ENCODE measurements at regions not wholly inside any gene's neighbourhood (a gene's known extent, or its start where the extent isn't known, plus 50 kb on each side); places are given as distances from the start of the nearest gene placed in this dataset.

GRCh38 chr4:189162073-189162789 lies 778.4 kb upstream of the FRG1 start:
- H3K9me3 ChIP-seq (ENCODE audit: control insufficient read depth in 1 of 2, insufficient read depth in 1 of 2, low read depth in 1 of 2, low read length in 2 of 2), result no peaks in the 10 kb centered on the region
- intact Hi-C loops (cut with micrococcal nuclease), result no loop called here
- no peaks in the 10 kb centered on the region; the same call in 1 of the 2 replicates for H4K20me1 ChIP-seq (ENCODE audit: insufficient read depth)
- H3K27me3 ChIP-seq (ENCODE audit: insufficient read depth, low read length), result no peaks in the 10 kb centered on the region
- ChIA-PET POLR2A (no interaction called here), CTCF (no interaction called here), RAD21 (ENCODE audit: low non-redundant PET in 1 of 2, low total read pairs in 2 of 2, uncharacterized antibody in 2 of 2, unreplicated experiment in 2 of 2) (no interaction called here)
- no TSS peak for BruUV-seq (replicated peaks)
- TF ChIP-seq, protein P1, sequence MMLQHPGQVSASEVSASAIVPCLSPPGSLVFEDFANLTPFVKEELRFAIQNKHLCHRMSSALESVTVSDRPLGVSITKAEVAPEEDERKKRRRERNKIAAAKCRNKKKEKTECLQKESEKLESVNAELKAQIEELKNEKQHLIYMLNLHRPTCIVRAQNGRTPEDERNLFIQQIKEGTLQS (IDR thresholded peaks at IDR 0.05), result no peak
- TF ChIP-seq ZFX (IDR thresholded peaks at IDR 0.05), result no peak
- TF ChIP-seq, protein P2, sequence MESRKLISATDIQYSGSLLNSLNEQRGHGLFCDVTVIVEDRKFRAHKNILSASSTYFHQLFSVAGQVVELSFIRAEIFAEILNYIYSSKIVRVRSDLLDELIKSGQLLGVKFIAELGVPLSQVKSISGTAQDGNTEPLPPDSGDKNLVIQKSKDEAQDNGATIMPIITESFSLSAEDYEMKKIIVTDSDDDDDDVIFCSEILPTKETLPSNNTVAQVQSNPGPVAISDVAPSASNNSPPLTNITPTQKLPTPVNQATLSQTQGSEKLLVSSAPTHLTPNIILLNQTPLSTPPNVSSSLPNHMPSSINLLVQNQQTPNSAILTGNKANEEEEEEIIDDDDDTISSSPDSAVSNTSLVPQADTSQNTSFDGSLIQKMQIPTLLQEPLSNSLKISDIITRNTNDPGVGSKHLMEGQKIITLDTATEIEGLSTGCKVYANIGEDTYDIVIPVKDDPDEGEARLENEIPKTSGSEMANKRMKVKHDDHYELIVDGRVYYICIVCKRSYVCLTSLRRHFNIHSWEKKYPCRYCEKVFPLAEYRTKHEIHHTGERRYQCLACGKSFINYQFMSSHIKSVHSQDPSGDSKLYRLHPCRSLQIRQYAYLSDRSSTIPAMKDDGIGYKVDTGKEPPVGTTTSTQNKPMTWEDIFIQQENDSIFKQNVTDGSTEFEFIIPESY (IDR thresholded peaks at IDR 0.05; ENCODE audit: extremely low read depth, insufficient replicate concordance, low read length), result no peak
- no peak for TF ChIP-seq TCF7L2 (IDR thresholded peaks at IDR 0.05; ENCODE audit: borderline replicate concordance, extremely low read depth, insufficient read depth, insufficient read length)
- no peak for TF ChIP-seq YY1 (IDR thresholded peaks at IDR 0.05; ENCODE audit: extremely low read depth, insufficient replicate concordance, low read depth, low read length)
- TF ChIP-seq CEBPB (IDR thresholded peaks at IDR 0.05; ENCODE audit: low read depth), result no peak
- no peak for TF ChIP-seq EZH2 (IDR thresholded peaks at IDR 0.05)
- TF ChIP-seq RAD21 (IDR thresholded peaks at IDR 0.05; ENCODE audit: low read depth), result no peak
- no peaks in the 10 kb centered on the region for H3K4me1 ChIP-seq (ENCODE audit: control insufficient read depth in 1 of 2, insufficient read depth in 2 of 2, low read length in 2 of 2)
- no peaks in the 10 kb centered on the region for H3K36me3 ChIP-seq (ENCODE audit: control insufficient read depth in 1 of 2, insufficient read depth in 2 of 2, low read length in 2 of 2)
- H2AFZ ChIP-seq (ENCODE audit: low read depth, low read length, poor library complexity, severe bottlenecking), result no peak overlapping the region
- H3K4me3 ChIP-seq (replicated peaks in 1 of 2; ENCODE audit: low read depth in 1 of 2, low read length in 2 of 2), result no peak overlapping the region
- H3K9me2 ChIP-seq (ENCODE audit: insufficient read depth), result no peaks in the 10 kb centered on the region
- no peak overlapping the region for H3K9ac ChIP-seq (ENCODE audit: low read length)
- ATAC-seq, result no peak
- DNase-seq (ENCODE audit: low read depth, low spot score), result no peak
- no peak overlapping the region for H3K27ac ChIP-seq (ENCODE audit: low read depth, low read length)
- H3K79me2 ChIP-seq (ENCODE audit: insufficient read depth, low read length), result no peaks in the 10 kb centered on the region
- H3K4me2 ChIP-seq (ENCODE audit: low read length), result no peak overlapping the region
